Middle frontal gyrus (tissue), 1 donor: ENCODE measurements at regions not wholly inside any gene's neighbourhood (a gene's known extent, or its start where the extent isn't known, plus 50 kb on each side); places are given as distances from the start of the nearest gene placed in this dataset.

Experiments
- DNase-seq: peaks from one replicate; pipeline ENCODE4 v3.0.0-alpha.2; 2015; ENCODE audit warnings: low spot score; ENCODE audit errors: extremely low spot score

- DNase-seq, result no peak
These were observed 54.5 kb upstream of the ATP11B start for GRCh38 chr3:182738583-182739411.

- no peak for DNase-seq
These were observed 53.7 kb upstream of the ATP11B start for GRCh38 chr3:182739619-182740018.

- no peak for DNase-seq
These were observed 52.6 kb upstream of the ATP11B start for GRCh38 chr3:182740710-182741109.

- DNase-seq, result no peak
These were observed 52.1 kb upstream of the ATP11B start for GRCh38 chr3:182741214-182741613.
